GM23338 (cell line): ENCODE measurements at regions not wholly inside any gene's neighbourhood (a gene's known extent, or its start where the extent isn't known, plus 50 kb on each side); places are given as distances from the start of the nearest gene placed in this dataset.

ENCODE experiments used
- CREB1 ChIP-seq: fragments of 250-450 bp; sonication (Bioruptor Pico); IDR thresholded peaks from 2 replicates; pipeline ENCODE4 v1.5.0; 2020; ENCODE audit warnings: low read depth, mild to moderate bottlenecking, moderate library complexity
- CTCF ChIP-seq, 2 experiments: fragments of 200-600 bp in 1 of 2; sonication (generic) in 1 of 2; conservative IDR thresholded peaks; 2 replicates each; pipeline versions ENCODE4 v1.5.1 to v1.6.1; 2016 to 2017; ENCODE audit warnings: antibody characterized with exemption in 2 of 2, low read depth in 2 of 2, mild to moderate bottlenecking in 2 of 2, moderate library complexity in 1 of 2
- ETS1 ChIP-seq: IDR thresholded peaks from 2 replicates; pipeline ENCODE4 v1.6.1; 2016; ENCODE audit warnings: antibody characterized with exemption
- EZH2 ChIP-seq: fragments of 200-600 bp; sonication (generic); IDR thresholded peaks from one replicate; pipeline ENCODE4 v1.8.0; 2017; ENCODE audit warnings: antibody characterized with exemption, mild to moderate bottlenecking, low read depth; ENCODE audit not compliant: unreplicated experiment
- EZH2phosphoT487 ChIP-seq: fragments of 200-600 bp; sonication (generic); IDR thresholded peaks from one replicate; pipeline ENCODE4 v1.8.1; 2018; ENCODE audit warnings: antibody characterized with exemption; ENCODE audit not compliant: unreplicated experiment
- JUNB ChIP-seq: IDR thresholded peaks from one replicate; pipeline ENCODE4 v1.6.1; 2016; ENCODE audit warnings: antibody characterized with exemption; ENCODE audit not compliant: unreplicated experiment
- POLR2AphosphoS5 ChIP-seq: IDR thresholded peaks from 2 replicates; pipeline ENCODE4 v1.6.1; 2016; ENCODE audit warnings: antibody characterized with exemption, low read depth
- REST ChIP-seq: IDR thresholded peaks from one replicate; pipeline ENCODE4 v1.6.1; 2018; ENCODE audit warnings: antibody characterized with exemption; ENCODE audit not compliant: unreplicated experiment
- STAT1 ChIP-seq: IDR thresholded peaks from one replicate; pipeline ENCODE4 v1.6.1; 2016; ENCODE audit warnings: antibody characterized with exemption; ENCODE audit not compliant: unreplicated experiment
- ZNF114 ChIP-seq: fragments of 250-450 bp; sonication (Bioruptor Pico); IDR thresholded peaks from 2 replicates; pipeline ENCODE4 v1.5.0; 2020; ENCODE audit warnings: mild to moderate bottlenecking, moderate library complexity
- ZNF331 ChIP-seq: fragments of 250-450 bp; sonication (Bioruptor Pico); IDR thresholded peaks from 2 replicates; pipeline ENCODE4 v1.5.0; 2020; ENCODE audit warnings: low read depth, mild to moderate bottlenecking, moderate library complexity
- ZNF462 ChIP-seq: fragments of 250-450 bp; sonication (Bioruptor Pico); IDR thresholded peaks from 2 replicates; pipeline ENCODE4 v1.5.0; 2020; ENCODE audit warnings: mild to moderate bottlenecking, moderate library complexity

GRCh38 chr15:35926007-35926380, 380.0 kb upstream of the DPH6 start:
- TF ChIP-seq CTCF (conservative IDR thresholded peaks at IDR 0.05; ENCODE audit: low read depth in 2 of 2) (no peak), POLR2AphosphoS5 (no peak), EZH2 (no peak), EZH2phosphoT487 (no peak), CREB1 (CRISPR knock-in tag) (no peak), REST (no peak), JUNB (no peak), ETS1 (no peak), ZNF114 (CRISPR knock-in tag) (no peak), ZNF331 (CRISPR knock-in tag) (no peak), ZNF462 (CRISPR knock-in tag) (no peak), STAT1 (no peak)
